CD4-positive, alpha-beta T cell treated with Interleukin-2 at 100 ng/mL for 4 hours (primary cell): ENCODE measurements at regions not wholly inside any gene's neighbourhood (a gene's known extent, or its start where the extent isn't known, plus 50 kb on each side); places are given as distances from the start of the nearest gene placed in this dataset.

Experiments
- DNase-seq: peaks from one replicate; pipeline ENCODE4 v3.0.0-alpha.2; 2020; ENCODE audit warnings: low spot score

- no peak for DNase-seq
Measured at GRCh38 chr10:128221807-128222206, 95.6 kb upstream of the MKI67 start.

- no peak for DNase-seq
Measured at GRCh38 chr10:128222332-128222849, 96.2 kb upstream of the MKI67 start.

- no peak for DNase-seq
Measured at GRCh38 chr10:128230401-128230800, 104.2 kb upstream of the MKI67 start.

- DNase-seq, result no peak
Measured at GRCh38 chr10:128233422-128233821, 107.2 kb upstream of the MKI67 start.

GRCh38 chr10:128237710-128238109 lies 111.5 kb upstream of the MKI67 start:
- no peak for DNase-seq

- DNase-seq, result no peak
Measured at GRCh38 chr10:128241023-128241422, 114.8 kb upstream of the MKI67 start.

GRCh38 chr10:128242641-128243040 lies 116.4 kb upstream of the MKI67 start:
- DNase-seq, result no peak

- DNase-seq, result no peak
Measured at GRCh38 chr10:128245026-128245425, 118.8 kb upstream of the MKI67 start.

- DNase-seq, result no peak
Measured at GRCh38 chr10:128247576-128247975, 121.4 kb upstream of the MKI67 start.

GRCh38 chr10:128254476-128254875 lies 128.3 kb upstream of the MKI67 start:
- no peak for DNase-seq

GRCh38 chr10:128257428-128257827 lies 131.2 kb upstream of the MKI67 start:
- DNase-seq, result no peak

GRCh38 chr10:128258421-128258976 lies 132.3 kb upstream of the MKI67 start:
- DNase-seq, result no peak

- DNase-seq, result peak; percentile 22
Measured at GRCh38 chr10:128263891-128264688, 137.9 kb upstream of the MKI67 start.

GRCh38 chr10:128265596-128265995 lies 139.4 kb upstream of the MKI67 start:
- DNase-seq, result no peak

GRCh38 chr10:128267581-128267980 lies 141.4 kb upstream of the MKI67 start:
- no peak for DNase-seq

GRCh38 chr10:128268015-128268722 lies 141.9 kb upstream of the MKI67 start:
- no peak for DNase-seq

- no peak for DNase-seq
Measured at GRCh38 chr10:128274938-128275337, 148.7 kb upstream of the MKI67 start.

GRCh38 chr10:128275388-128276177 lies 149.4 kb upstream of the MKI67 start:
- DNase-seq, result no peak

GRCh38 chr10:128277267-128277840 lies 151.1 kb upstream of the MKI67 start:
- no peak for DNase-seq

GRCh38 chr10:128278362-128278761 lies 152.1 kb upstream of the MKI67 start:
- no peak for DNase-seq

- DNase-seq, result no peak
Measured at GRCh38 chr10:128280271-128280670, 154.0 kb upstream of the MKI67 start.

GRCh38 chr10:128281343-128281742 lies 155.1 kb upstream of the MKI67 start:
- DNase-seq, result no peak
